SK-N-SH treated with all-trans-retinoic acid at 6 μM for 48 hours (cell line): ENCODE measurements at regions not wholly inside any gene's neighbourhood (a gene's known extent, or its start where the extent isn't known, plus 50 kb on each side); places are given as distances from the start of the nearest gene placed in this dataset.

ENCODE experiments used
- ATAC-seq: fragments of 200-7000 bp; cut with Tn5 transposase; 3 replicates; pipeline ENCODE4 v1.9.1; 2020; ENCODE audit warnings: mild to moderate bottlenecking, moderate library complexity
- ARNTL ChIP-seq: fragments of 450-650 bp; formaldehyde crosslinking; IDR thresholded peaks from 2 replicates; pipeline ENCODE4 v1.5.0; 2020; ENCODE audit warnings: low read depth, mild to moderate bottlenecking, moderate library complexity, borderline replicate concordance
- BACH2 ChIP-seq: fragments of 250-450 bp; sonication (Bioruptor Pico); IDR thresholded peaks from 2 replicates; pipeline ENCODE4 v1.9.0; 2021; ENCODE audit warnings: mild to moderate bottlenecking, borderline replicate concordance
- CSDC2 ChIP-seq: fragments of 250-450 bp; sonication (Bioruptor Pico); IDR thresholded peaks from 2 replicates; pipeline ENCODE4 v1.5.0; 2020; ENCODE audit warnings: mild to moderate bottlenecking, moderate library complexity
- ESRRG ChIP-seq: fragments of 250-450 bp; sonication (Bioruptor Pico); IDR thresholded peaks from 2 replicates; pipeline ENCODE4 v1.6.1; 2021; ENCODE audit warnings: mild to moderate bottlenecking
- GLIS3 ChIP-seq: fragments of 250-450 bp; sonication (Bioruptor Pico); IDR thresholded peaks from 2 replicates; pipeline ENCODE4 v1.5.0; 2020; ENCODE audit warnings: mild to moderate bottlenecking, moderate library complexity
- ISL1 ChIP-seq: fragments of 250-450 bp; sonication (Bioruptor Pico); IDR thresholded peaks from 2 replicates; pipeline ENCODE4 v2.1.2; 2022; ENCODE audit warnings: mild to moderate bottlenecking, moderate library complexity
- OSR1 ChIP-seq: fragments of 250-450 bp; sonication (Bioruptor Pico); IDR thresholded peaks from 2 replicates; pipeline ENCODE4 v1.8.0; 2022; ENCODE audit warnings: moderate library complexity, mild to moderate bottlenecking, inconsistent platforms
- PPARA ChIP-seq: fragments of 250-450 bp; sonication (Bioruptor Pico); IDR thresholded peaks from 2 replicates; pipeline ENCODE4 v1.5.0; 2020; ENCODE audit warnings: mild to moderate bottlenecking, borderline replicate concordance
- RARB ChIP-seq: fragments of 250-450 bp; sonication (Bioruptor Pico); IDR thresholded peaks from 2 replicates; pipeline ENCODE4 v1.8.0; 2021; ENCODE audit warnings: mild to moderate bottlenecking, moderate library complexity
- SNAI2 ChIP-seq: fragments of 250-450 bp; sonication (Bioruptor Pico); IDR thresholded peaks from 2 replicates; pipeline ENCODE4 v1.5.0; 2020; ENCODE audit warnings: mild to moderate bottlenecking, moderate library complexity
- TCF4 ChIP-seq: fragments of 250-450 bp; sonication (Bioruptor Pico); IDR thresholded peaks from 2 replicates; pipeline ENCODE4 v1.8.0; 2021; ENCODE audit warnings: mild to moderate bottlenecking, moderate library complexity, borderline replicate concordance
- TOX ChIP-seq: fragments of 250-450 bp; sonication (Bioruptor Pico); IDR thresholded peaks from 2 replicates; pipeline ENCODE4 v1.8.0; 2021; ENCODE audit warnings: mild to moderate bottlenecking, moderate library complexity, borderline replicate concordance
- ZC3H10 ChIP-seq: fragments of 250-450 bp; sonication (Bioruptor Pico); IDR thresholded peaks from 2 replicates; pipeline ENCODE4 v1.5.1; 2021; ENCODE audit warnings: mild to moderate bottlenecking, moderate library complexity
- ZFP3 ChIP-seq: fragments of 250-450 bp; sonication (Bioruptor Pico); IDR thresholded peaks from 2 replicates; pipeline ENCODE4 v1.5.0; 2020; ENCODE audit warnings: mild to moderate bottlenecking, moderate library complexity
- ZFP30 ChIP-seq: fragments of 450-650 bp; formaldehyde crosslinking; IDR thresholded peaks from 2 replicates; pipeline ENCODE4 v1.5.0; 2022; ENCODE audit warnings: mild to moderate bottlenecking, moderate library complexity
- ZNF565 ChIP-seq: fragments of 450-650 bp; formaldehyde crosslinking; conservative IDR thresholded peaks from 2 replicates; pipeline ENCODE4 v1.5.0; 2020; ENCODE audit warnings: low read depth, mild to moderate bottlenecking, moderate library complexity
- ZNF70 ChIP-seq: fragments of 450-650 bp; formaldehyde crosslinking; IDR thresholded peaks from 2 replicates; pipeline ENCODE4 v1.5.0; 2020; ENCODE audit warnings: mild to moderate bottlenecking, moderate library complexity
- ZNF8 ChIP-seq: fragments of 450-650 bp; formaldehyde crosslinking; IDR thresholded peaks from 2 replicates; pipeline ENCODE4 v1.5.0; 2020; ENCODE audit warnings: mild to moderate bottlenecking, moderate library complexity
- TF ChIP-seq, protein P1 (sequence below): fragments of 250-450 bp; sonication (Bioruptor Pico); IDR thresholded peaks from 2 replicates; pipeline ENCODE4 v1.8.0; 2021; ENCODE audit warnings: low read depth, mild to moderate bottlenecking, moderate library complexity, borderline replicate concordance
- TF ChIP-seq, protein P2 (sequence below): fragments of 250-450 bp; sonication (Bioruptor Pico); IDR thresholded peaks from 2 replicates; pipeline ENCODE4 v1.5.1; 2021; ENCODE audit warnings: mild to moderate bottlenecking, moderate library complexity
- TF ChIP-seq, protein P3 (sequence below): fragments of 250-450 bp; sonication (Bioruptor Pico); IDR thresholded peaks from 2 replicates; pipeline ENCODE4 v1.5.1; 2020; ENCODE audit warnings: low read depth, mild to moderate bottlenecking, moderate library complexity
- TF ChIP-seq, protein P4 (sequence below): fragments of 250-450 bp; sonication (Bioruptor Pico); IDR thresholded peaks from 2 replicates; pipeline ENCODE4 v1.8.0; 2020; ENCODE audit warnings: mild to moderate bottlenecking, moderate library complexity, borderline replicate concordance
- TF ChIP-seq, protein P5 (sequence below): fragments of 250-450 bp; sonication (Bioruptor Pico); IDR thresholded peaks from 2 replicates; pipeline ENCODE4 v1.5.0; 2020; ENCODE audit warnings: mild to moderate bottlenecking, moderate library complexity

DNA sequence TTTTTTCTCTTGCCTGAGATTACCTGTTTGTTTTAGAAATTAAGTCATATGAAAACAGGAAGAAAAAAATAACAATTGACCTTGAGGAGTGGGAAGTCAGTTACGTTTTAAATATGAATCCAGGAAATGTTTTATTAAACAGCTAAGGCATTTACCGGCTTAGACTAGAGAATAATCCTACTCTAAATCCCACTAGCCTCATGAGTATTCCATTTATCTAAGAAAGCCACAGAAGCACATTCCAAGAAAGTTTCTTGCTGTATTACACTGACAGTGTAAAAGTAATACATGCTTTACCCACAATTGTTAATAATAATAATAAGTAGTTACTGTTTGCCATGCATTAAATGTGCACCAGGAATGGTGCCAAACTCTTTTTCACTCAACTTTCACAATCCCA, 90.9 kb downstream of the BMP4 start (continued):
- TF ChIP-seq ZFP3 (CRISPR knock-in tag): no peak

DNA sequence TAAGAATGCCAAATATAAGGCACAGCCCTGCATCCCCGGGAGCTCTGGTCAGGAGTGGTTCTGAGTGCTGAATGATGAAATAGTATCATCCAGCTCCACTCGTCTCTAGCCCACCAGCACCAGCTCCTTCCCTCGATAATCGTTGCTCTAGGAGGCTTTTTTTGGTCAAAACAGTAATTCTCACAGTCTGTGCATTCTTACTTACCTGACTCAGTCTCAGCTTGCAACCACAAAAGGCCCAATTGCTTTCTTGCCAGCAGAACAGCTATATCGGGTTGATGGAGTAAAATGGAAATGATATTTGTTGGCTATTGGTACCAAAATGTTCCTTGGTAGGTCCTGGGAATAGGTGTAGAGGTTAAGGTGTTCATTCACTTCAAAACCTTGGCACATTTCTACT, 94.8 kb downstream of the BMP4 start:
- ATAC-seq: no peak
- no peak for TF ChIP-seq ESRRG (CRISPR knock-in tag)
- no peak for TF ChIP-seq TCF4 (CRISPR knock-in tag)
- TF ChIP-seq, protein P1, sequence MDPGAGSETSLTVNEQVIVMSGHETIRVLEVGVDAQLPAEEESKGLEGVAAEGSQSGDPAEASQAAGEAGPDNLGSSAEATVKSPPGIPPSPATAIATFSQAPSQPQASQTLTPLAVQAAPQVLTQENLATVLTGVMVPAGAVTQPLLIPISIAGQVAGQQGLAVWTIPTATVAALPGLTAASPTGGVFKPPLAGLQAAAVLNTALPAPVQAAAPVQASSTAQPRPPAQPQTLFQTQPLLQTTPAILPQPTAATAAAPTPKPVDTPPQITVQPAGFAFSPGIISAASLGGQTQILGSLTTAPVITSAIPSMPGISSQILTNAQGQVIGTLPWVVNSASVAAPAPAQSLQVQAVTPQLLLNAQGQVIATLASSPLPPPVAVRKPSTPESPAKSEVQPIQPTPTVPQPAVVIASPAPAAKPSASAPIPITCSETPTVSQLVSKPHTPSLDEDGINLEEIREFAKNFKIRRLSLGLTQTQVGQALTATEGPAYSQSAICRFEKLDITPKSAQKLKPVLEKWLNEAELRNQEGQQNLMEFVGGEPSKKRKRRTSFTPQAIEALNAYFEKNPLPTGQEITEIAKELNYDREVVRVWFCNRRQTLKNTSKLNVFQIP: no peak
- no peak for TF ChIP-seq SNAI2
- no peak for TF ChIP-seq CSDC2 (CRISPR knock-in tag)
- TF ChIP-seq, protein P2, sequence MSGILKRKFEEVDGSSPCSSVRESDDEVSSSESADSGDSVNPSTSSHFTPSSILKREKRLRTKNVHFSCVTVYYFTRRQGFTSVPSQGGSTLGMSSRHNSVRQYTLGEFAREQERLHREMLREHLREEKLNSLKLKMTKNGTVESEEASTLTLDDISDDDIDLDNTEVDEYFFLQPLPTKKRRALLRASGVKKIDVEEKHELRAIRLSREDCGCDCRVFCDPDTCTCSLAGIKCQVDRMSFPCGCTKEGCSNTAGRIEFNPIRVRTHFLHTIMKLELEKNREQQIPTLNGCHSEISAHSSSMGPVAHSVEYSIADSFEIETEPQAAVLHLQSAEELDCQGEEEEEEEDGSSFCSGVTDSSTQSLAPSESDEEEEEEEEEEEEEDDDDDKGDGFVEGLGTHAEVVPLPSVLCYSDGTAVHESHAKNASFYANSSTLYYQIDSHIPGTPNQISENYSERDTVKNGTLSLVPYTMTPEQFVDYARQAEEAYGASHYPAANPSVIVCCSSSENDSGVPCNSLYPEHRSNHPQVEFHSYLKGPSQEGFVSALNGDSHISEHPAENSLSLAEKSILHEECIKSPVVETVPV: no peak
- TF ChIP-seq RARB (CRISPR knock-in tag): no peak
- no peak for TF ChIP-seq ZNF70 (CRISPR knock-in tag)
- TF ChIP-seq ARNTL: no peak
- TF ChIP-seq PPARA: no peak
- no peak for TF ChIP-seq ZC3H10 (CRISPR knock-in tag)
- no peak for TF ChIP-seq GLIS3 (CRISPR knock-in tag)
- TF ChIP-seq, protein P3, sequence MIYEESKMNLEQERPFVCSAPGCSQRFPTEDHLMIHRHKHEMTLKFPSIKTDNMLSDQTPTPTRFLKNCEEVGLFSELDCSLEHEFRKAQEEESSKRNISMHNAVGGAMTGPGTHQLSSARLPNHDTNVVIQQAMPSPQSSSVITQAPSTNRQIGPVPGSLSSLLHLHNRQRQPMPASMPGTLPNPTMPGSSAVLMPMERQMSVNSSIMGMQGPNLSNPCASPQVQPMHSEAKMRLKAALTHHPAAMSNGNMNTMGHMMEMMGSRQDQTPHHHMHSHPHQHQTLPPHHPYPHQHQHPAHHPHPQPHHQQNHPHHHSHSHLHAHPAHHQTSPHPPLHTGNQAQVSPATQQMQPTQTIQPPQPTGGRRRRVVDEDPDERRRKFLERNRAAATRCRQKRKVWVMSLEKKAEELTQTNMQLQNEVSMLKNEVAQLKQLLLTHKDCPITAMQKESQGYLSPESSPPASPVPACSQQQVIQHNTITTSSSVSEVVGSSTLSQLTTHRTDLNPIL (CRISPR knock-in tag): no peak
- no peak for TF ChIP-seq BACH2 (CRISPR knock-in tag)
- TF ChIP-seq, protein P4, sequence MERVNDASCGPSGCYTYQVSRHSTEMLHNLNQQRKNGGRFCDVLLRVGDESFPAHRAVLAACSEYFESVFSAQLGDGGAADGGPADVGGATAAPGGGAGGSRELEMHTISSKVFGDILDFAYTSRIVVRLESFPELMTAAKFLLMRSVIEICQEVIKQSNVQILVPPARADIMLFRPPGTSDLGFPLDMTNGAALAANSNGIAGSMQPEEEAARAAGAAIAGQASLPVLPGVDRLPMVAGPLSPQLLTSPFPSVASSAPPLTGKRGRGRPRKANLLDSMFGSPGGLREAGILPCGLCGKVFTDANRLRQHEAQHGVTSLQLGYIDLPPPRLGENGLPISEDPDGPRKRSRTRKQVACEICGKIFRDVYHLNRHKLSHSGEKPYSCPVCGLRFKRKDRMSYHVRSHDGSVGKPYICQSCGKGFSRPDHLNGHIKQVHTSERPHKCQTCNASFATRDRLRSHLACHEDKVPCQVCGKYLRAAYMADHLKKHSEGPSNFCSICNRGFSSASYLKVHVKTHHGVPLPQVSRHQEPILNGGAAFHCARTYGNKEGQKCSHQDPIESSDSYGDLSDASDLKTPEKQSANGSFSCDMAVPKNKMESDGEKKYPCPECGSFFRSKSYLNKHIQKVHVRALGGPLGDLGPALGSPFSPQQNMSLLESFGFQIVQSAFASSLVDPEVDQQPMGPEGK (CRISPR knock-in tag): no peak
- TF ChIP-seq ZNF8 (CRISPR knock-in tag): no peak
- no peak for TF ChIP-seq ISL1 (CRISPR knock-in tag)
- TF ChIP-seq ZFP30 (CRISPR knock-in tag): no peak
- TF ChIP-seq OSR1 (CRISPR knock-in tag): no peak
- no peak for TF ChIP-seq ZNF565 (CRISPR knock-in tag)

DNA sequence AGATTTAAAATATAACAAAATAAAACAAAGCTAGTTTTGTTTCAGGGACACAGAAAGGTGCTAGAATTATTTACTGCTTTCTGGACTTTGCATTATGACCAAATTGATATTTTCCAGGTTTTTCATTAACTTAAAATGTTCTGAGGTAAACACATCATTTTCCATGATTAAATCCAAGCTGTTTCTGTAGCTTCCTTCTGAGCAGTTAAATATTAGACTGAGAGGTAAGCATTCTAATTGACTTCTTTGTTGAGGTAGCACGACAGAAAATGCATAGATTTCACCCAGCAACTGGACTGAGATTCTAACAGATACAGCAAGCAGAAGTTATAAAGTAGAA, 98.3 kb downstream of the BMP4 start:
- no peak for ATAC-seq

More for the DNA sequence above, 98.3 kb downstream of the BMP4 start:
- no peak for TF ChIP-seq GLIS3 (CRISPR knock-in tag)
- no peak for TF ChIP-seq ISL1 (CRISPR knock-in tag)
- no peak for TF ChIP-seq RARB (CRISPR knock-in tag)
- no peak for TF ChIP-seq ZC3H10 (CRISPR knock-in tag)
- TF ChIP-seq, protein P5, sequence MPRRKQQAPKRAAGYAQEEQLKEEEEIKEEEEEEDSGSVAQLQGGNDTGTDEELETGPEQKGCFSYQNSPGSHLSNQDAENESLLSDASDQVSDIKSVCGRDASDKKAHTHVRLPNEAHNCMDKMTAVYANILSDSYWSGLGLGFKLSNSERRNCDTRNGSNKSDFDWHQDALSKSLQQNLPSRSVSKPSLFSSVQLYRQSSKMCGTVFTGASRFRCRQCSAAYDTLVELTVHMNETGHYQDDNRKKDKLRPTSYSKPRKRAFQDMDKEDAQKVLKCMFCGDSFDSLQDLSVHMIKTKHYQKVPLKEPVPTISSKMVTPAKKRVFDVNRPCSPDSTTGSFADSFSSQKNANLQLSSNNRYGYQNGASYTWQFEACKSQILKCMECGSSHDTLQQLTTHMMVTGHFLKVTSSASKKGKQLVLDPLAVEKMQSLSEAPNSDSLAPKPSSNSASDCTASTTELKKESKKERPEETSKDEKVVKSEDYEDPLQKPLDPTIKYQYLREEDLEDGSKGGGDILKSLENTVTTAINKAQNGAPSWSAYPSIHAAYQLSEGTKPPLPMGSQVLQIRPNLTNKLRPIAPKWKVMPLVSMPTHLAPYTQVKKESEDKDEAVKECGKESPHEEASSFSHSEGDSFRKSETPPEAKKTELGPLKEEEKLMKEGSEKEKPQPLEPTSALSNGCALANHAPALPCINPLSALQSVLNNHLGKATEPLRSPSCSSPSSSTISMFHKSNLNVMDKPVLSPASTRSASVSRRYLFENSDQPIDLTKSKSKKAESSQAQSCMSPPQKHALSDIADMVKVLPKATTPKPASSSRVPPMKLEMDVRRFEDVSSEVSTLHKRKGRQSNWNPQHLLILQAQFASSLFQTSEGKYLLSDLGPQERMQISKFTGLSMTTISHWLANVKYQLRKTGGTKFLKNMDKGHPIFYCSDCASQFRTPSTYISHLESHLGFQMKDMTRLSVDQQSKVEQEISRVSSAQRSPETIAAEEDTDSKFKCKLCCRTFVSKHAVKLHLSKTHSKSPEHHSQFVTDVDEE: no peak
- TF ChIP-seq, protein P2: no peak
- no peak for TF ChIP-seq ARNTL
- TF ChIP-seq TCF4 (CRISPR knock-in tag): no peak
- no peak for TF ChIP-seq ZFP30 (CRISPR knock-in tag)
- TF ChIP-seq ZNF8 (CRISPR knock-in tag): no peak
- no peak for TF ChIP-seq ZNF70 (CRISPR knock-in tag)
- no peak for TF ChIP-seq CSDC2 (CRISPR knock-in tag)
- TF ChIP-seq BACH2 (CRISPR knock-in tag): no peak
- TF ChIP-seq TOX (CRISPR knock-in tag): no peak
- TF ChIP-seq ZNF565 (CRISPR knock-in tag): no peak
- TF ChIP-seq ZFP3 (CRISPR knock-in tag): no peak
- TF ChIP-seq, protein P1: no peak
- TF ChIP-seq, protein P3 (CRISPR knock-in tag): no peak
- TF ChIP-seq PPARA: no peak
